Astrocyte of the spinal cord (primary cell): ENCODE measurements at regions not wholly inside any gene's neighbourhood (a gene's known extent, or its start where the extent isn't known, plus 50 kb on each side); places are given as distances from the start of the nearest gene placed in this dataset.
A peak's percentile ranks its signal among the peaks of the same experiment; 100 is the strongest.
"Not testable (repeated sequence)": the region's sequence is repeated elsewhere in the genome, so short reads cannot be mapped to it uniquely, and the experiment has no call there.

Source experiments
- DNase-seq: peaks from one replicate; pipeline ENCODE4 v3.0.0; 2011; ENCODE audit warnings: low read depth, low spot score
- H3K4me3 ChIP-seq: 2 replicates; pipeline ENCODE4 v1.5.1; 2011; ENCODE audit warnings: low read depth, mild to moderate bottlenecking, low read length, moderate library complexity
- in situ Hi-C: cut with HindIII; loops from 2 replicates; pipeline ENCODE4 v1.10.0; 2017; ENCODE audit warnings: low sequenced_read_pairs
- TF ChIP-seq, protein P1 (sequence below): IDR thresholded peaks from 2 replicates; pipeline ENCODE4 v1.5.1; 2012; ENCODE audit warnings: low read depth, mild to moderate bottlenecking, low read length, inconsistent platforms

DNA sequence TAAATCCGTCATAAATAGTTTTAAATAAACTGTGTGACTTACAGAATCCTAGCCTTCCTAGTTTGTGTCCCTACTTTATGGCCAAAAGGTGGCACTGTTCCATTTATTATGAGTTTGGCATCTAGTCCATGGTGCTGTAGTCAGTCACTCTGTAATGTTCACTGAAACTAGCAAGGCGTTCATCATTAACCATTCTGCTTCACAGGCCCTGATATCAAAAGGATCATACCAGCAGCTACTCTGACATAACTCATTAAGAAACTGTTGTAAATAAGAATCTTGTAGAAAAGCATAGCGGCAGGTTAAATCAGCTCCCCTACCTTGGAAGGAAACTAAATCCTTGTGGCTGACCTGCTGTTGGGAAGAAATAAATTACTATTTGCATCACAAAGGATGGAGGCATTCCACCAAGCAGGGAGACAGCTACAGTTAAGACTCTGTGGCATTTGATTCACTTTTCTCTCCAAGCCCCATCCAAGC lies 919.6 kb upstream of the DIAPH2 start:
- in situ Hi-C loops: no loop called here
- peak; percentile 45 for DNase-seq
- TF ChIP-seq, protein P1, sequence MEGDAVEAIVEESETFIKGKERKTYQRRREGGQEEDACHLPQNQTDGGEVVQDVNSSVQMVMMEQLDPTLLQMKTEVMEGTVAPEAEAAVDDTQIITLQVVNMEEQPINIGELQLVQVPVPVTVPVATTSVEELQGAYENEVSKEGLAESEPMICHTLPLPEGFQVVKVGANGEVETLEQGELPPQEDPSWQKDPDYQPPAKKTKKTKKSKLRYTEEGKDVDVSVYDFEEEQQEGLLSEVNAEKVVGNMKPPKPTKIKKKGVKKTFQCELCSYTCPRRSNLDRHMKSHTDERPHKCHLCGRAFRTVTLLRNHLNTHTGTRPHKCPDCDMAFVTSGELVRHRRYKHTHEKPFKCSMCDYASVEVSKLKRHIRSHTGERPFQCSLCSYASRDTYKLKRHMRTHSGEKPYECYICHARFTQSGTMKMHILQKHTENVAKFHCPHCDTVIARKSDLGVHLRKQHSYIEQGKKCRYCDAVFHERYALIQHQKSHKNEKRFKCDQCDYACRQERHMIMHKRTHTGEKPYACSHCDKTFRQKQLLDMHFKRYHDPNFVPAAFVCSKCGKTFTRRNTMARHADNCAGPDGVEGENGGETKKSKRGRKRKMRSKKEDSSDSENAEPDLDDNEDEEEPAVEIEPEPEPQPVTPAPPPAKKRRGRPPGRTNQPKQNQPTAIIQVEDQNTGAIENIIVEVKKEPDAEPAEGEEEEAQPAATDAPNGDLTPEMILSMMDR: peak; percentile 35
- H3K4me3 ChIP-seq: no peak overlapping the region

GRCh38 chrX:95771198-95771597 lies 913.4 kb upstream of the DIAPH2 start:
- H3K4me3 ChIP-seq, DNase-seq, in situ Hi-C loops: not testable (repeated sequence)

DNA sequence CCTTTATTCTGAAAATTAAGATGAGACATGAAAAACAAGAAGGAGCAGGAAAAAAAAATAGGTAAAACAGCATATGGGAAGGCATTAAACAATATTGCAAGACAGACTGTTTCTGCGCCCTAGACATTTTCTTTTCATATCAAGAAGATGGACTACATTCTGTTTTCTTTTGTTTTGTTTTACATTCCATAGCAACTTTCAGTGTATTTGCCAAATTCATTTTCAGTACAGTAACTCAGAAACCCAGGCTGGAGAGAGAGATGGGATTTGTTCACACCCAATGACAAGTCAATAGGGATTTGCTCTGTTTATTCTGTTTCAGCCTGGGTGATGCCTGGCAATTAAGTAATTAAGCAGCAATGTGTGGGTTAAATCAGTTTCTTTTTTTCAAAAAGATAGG lies 892.8 kb upstream of the DIAPH2 start:
- in situ Hi-C loops: no loop called here
- no peak overlapping the region for H3K4me3 ChIP-seq
- no peak for DNase-seq
- TF ChIP-seq, protein P1: no peak

DNA sequence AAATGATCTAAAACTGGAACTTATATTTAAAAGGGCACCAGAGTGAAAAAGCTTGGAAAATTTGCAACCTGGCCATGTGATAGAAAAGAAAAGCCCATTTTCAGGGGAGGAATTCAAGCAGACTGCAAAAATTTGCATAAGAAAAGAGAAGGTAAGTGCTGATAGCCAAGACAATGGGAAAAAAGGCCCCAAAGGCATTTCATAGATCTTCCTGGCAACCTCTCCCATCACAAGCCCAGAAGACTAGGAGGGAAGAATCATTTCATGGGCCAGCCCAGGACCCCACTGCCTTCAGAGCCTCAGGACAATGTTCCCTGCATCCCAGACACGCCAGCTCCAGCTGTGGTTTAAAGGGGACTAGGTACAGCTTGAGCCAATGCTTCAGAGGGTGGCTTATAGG lies 887.3 kb upstream of the DIAPH2 start:
- in situ Hi-C loops: no loop called here

DNA sequence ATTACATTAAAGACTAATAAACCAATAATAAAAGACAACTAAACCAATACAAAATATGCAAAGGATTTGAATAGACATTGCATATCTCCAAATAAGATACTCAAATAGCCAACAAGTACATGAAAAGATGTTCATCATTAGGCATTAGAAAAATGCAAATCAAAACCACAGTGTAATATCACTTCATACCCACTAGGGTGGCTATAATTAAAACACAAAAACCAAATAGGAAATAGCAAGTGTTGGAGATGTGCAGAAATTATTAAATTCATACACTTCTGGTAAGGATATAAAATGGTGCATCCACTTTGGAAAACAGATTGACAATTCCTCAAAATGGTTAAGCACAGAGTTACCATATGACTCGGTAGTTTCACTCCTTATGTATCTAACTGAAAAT lies 860.8 kb upstream of the DIAPH2 start:
- TF ChIP-seq, protein P1: no peak
- no peak for DNase-seq
- no peak overlapping the region for H3K4me3 ChIP-seq
- in situ Hi-C loops: no loop called here

More for the DNA sequence above, 887.3 kb upstream of the DIAPH2 start:
- H3K4me3 ChIP-seq: no peak overlapping the region
- no peak for DNase-seq
- TF ChIP-seq, protein P1: no peak

GRCh38 chrX:95835223-95835622 lies 849.4 kb upstream of the DIAPH2 start:
- no peak overlapping the region for H3K4me3 ChIP-seq
- DNase-seq: no peak
- TF ChIP-seq, protein P1: no peak
- in situ Hi-C loops: no loop called here

DNA sequence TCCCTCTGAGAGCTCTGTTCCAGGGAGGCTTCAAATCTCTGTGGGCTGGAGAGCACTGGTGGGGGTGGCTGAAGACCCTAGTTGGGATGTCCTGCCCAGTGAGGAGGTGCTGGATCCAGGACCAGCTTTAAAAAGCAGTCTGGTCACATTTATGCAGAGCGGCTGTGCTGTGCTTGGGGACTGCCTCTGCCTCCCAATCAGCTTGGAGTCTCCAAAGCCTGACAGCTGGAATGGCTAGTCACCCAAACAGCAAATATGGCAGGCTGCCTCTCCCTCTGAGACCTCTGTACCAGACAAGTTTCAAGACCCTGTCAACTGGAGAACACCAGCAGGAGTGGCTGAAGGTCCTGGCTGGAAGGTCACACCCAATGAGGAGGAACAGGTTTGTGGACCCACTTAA lies 848.1 kb upstream of the DIAPH2 start:
- no peak for DNase-seq
- no peak overlapping the region for H3K4me3 ChIP-seq
- TF ChIP-seq, protein P1: no peak
- in situ Hi-C loops: no loop called here
